ENCODE measurements at regions not wholly inside any gene's neighbourhood (a gene's known extent, or its start where the extent isn't known, plus 50 kb on each side); places are given as distances from the start of the nearest gene placed in this dataset.

DNA sequence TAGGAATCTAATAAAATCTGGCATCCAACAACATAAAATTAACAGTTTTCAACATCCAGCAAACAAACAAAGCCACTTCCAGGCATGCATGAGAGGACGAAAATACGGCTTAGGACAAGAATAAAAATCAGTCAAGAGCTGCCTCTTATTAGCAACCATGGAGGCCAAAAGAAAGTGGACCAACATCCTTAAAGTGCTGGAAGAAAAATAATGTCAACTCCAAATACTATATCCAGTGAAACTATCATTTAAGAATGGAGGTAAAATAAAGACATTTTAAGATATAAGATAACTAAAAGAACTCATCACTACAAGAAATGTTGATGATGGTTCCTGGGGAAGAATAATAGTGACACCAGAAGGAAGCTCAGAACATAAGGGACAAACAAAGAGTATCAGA is 224.0 kb upstream of the IRX4 start:
- 88 to 97% (median 92%) methylated on average over 2 of the region's 2 CpGs for WGBS, 5 donors
- H3K9me3 ChIP-seq, result peaks cover 0 to 33% (median 13%) of the 10 kb centered on the region in 8 donors
- intact Hi-C loops (cut with DNase I; ENCODE audit: low total_unique reads), result no loop called here
- no peak overlapping the region for H3K27ac ChIP-seq
- no peak overlapping the region for H3K4me3 ChIP-seq
- H3K27me3 ChIP-seq (replicated peaks in 1 of 7), result no peaks in the 10 kb centered on the region
- no peaks in the 10 kb centered on the region for H3K36me3 ChIP-seq
- no peaks in the 10 kb centered on the region for H3K4me1 ChIP-seq
- TF ChIP-seq, protein P1, sequence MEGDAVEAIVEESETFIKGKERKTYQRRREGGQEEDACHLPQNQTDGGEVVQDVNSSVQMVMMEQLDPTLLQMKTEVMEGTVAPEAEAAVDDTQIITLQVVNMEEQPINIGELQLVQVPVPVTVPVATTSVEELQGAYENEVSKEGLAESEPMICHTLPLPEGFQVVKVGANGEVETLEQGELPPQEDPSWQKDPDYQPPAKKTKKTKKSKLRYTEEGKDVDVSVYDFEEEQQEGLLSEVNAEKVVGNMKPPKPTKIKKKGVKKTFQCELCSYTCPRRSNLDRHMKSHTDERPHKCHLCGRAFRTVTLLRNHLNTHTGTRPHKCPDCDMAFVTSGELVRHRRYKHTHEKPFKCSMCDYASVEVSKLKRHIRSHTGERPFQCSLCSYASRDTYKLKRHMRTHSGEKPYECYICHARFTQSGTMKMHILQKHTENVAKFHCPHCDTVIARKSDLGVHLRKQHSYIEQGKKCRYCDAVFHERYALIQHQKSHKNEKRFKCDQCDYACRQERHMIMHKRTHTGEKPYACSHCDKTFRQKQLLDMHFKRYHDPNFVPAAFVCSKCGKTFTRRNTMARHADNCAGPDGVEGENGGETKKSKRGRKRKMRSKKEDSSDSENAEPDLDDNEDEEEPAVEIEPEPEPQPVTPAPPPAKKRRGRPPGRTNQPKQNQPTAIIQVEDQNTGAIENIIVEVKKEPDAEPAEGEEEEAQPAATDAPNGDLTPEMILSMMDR (IDR thresholded peaks at IDR 0.05 in 8 of 11, conservative IDR thresholded peaks at IDR 0.05 in 3 of 11), result no peak
- no peak for TF ChIP-seq POLR2A (IDR thresholded peaks at IDR 0.05)
- TF ChIP-seq POLR2AphosphoS5 (IDR thresholded peaks at IDR 0.05), result no peak
- DNase-seq, result no peak

DNA sequence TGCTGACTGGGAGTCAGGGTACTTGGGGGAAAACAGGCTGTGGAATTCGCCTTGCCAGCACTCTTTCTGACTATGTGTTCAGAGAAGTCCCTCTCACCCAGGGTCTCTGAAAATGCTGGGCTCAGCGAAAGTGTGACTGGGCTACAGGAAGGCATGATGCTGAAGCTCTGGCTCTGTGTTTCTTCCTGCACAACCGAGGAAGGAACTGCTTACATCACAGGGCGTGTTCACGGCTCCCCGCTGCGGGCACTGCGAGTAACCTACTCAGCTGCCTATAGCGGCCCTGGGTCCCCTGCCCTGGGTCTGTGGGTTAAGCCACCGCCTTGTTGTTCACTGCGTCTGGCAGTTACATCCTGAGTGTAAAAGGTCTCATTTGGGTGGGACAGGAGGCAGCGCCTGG is 222.4 kb upstream of the IRX4 start:
- H3K27me3 ChIP-seq (replicated peaks in 1 of 7), result no peaks in the 10 kb centered on the region
- WGBS, 5 donors, result 63 to 75% (median 66%) methylated on average over 9 to 12 of the region's 12 CpGs
- no peak overlapping the region for H3K4me3 ChIP-seq
- intact Hi-C loops (cut with DNase I; ENCODE audit: low total_unique reads), result no loop called here
- H3K36me3 ChIP-seq, result no peaks in the 10 kb centered on the region
- peaks cover 0 to 33% (median 13%) of the 10 kb centered on the region in 8 donors for H3K9me3 ChIP-seq
- H3K4me1 ChIP-seq, result no peaks in the 10 kb centered on the region
- DNase-seq, result no peak
- H3K27ac ChIP-seq, result peak overlapping the region in 6 of 8 donors; percentile 25 to 65 (median 55)
- TF ChIP-seq POLR2A (IDR thresholded peaks at IDR 0.05), result no peak
- TF ChIP-seq, protein P1 (IDR thresholded peaks at IDR 0.05 in 8 of 11, conservative IDR thresholded peaks at IDR 0.05 in 3 of 11), result no peak
- TF ChIP-seq POLR2AphosphoS5 (IDR thresholded peaks at IDR 0.05), result peak; percentile 46 to 75 (median 60)

GRCh38 chr5:2103940-2104339 is 221.2 kb upstream of the IRX4 start:
- H3K4me1 ChIP-seq, result no peaks in the 10 kb centered on the region
- TF ChIP-seq POLR2AphosphoS5 (IDR thresholded peaks at IDR 0.05) (no peak), POLR2A (IDR thresholded peaks at IDR 0.05) (no peak)
- TF ChIP-seq, protein P1 (IDR thresholded peaks at IDR 0.05 in 8 of 11, conservative IDR thresholded peaks at IDR 0.05 in 3 of 11), result no peak
- intact Hi-C loops (cut with DNase I; ENCODE audit: low total_unique reads), result no loop called here
- H3K4me3 ChIP-seq, result no peak overlapping the region
- no peaks in the 10 kb centered on the region for H3K27me3 ChIP-seq (replicated peaks in 1 of 7)
- peaks cover 0 to 33% (median 13%) of the 10 kb centered on the region in 8 donors for H3K9me3 ChIP-seq
- WGBS, 5 donors, result 73 to 87% (median 76%) methylated on average over 6 of the region's 6 CpGs
- no peak for DNase-seq
- H3K36me3 ChIP-seq, result no peaks in the 10 kb centered on the region
- no peak overlapping the region for H3K27ac ChIP-seq

GRCh38 chr5:2102819-2103776 is 220.4 kb upstream of the IRX4 start:
- no peak for TF ChIP-seq POLR2A (IDR thresholded peaks at IDR 0.05)
- no peak for TF ChIP-seq POLR2AphosphoS5 (IDR thresholded peaks at IDR 0.05)
- TF ChIP-seq, protein P1 (IDR thresholded peaks at IDR 0.05 in 8 of 11, conservative IDR thresholded peaks at IDR 0.05 in 3 of 11), result no peak
- intact Hi-C loops (cut with DNase I; ENCODE audit: low total_unique reads), result no loop called here
- DNase-seq, result peak; percentile 71
- H3K36me3 ChIP-seq, result no peaks in the 10 kb centered on the region
- 84 to 90% (median 85%) methylated on average over 36 of the region's 36 CpGs for WGBS, 5 donors
- no peak overlapping the region for H3K27ac ChIP-seq
- no peaks in the 10 kb centered on the region for H3K27me3 ChIP-seq (replicated peaks in 1 of 7)
- H3K9me3 ChIP-seq, result peaks cover 0 to 31% (median 13%) of the 10 kb centered on the region in 8 donors
- H3K4me1 ChIP-seq, result no peaks in the 10 kb centered on the region
- no peak overlapping the region for H3K4me3 ChIP-seq

All from spleen (tissue), 11 donors.